ENCODE measurements at regions not wholly inside any gene's neighbourhood (a gene's known extent, or its start where the extent isn't known, plus 50 kb on each side); places are given as distances from the start of the nearest gene placed in this dataset.
"Not testable (repeated sequence)": the region's sequence is repeated elsewhere in the genome, so short reads cannot be mapped to it uniquely, and the experiment has no call there.

GRCh38 chr19:41495589-41495988 is 52.6 kb downstream of the ERICH4 start:
- Histone ChIP-seq H3K27me3 (ENCODE audit: low read depth) (no peaks in the 10 kb centered on the region), H3K4me3 (no peak overlapping the region), H3K9me3 (no peaks in the 10 kb centered on the region), H3K36me3 (replicated peaks) (no peaks in the 10 kb centered on the region), H3K4me1 (no peaks in the 10 kb centered on the region)
- in situ Hi-C loops (cut with MboI; ENCODE audit: low sequenced_read_pairs) = no loop called here
- DNase-seq (ENCODE audit: low spot score in 2 of 2) = no peak

GRCh38 chr19:41499899-41500298 is 56.9 kb downstream of the ERICH4 start:
- Histone ChIP-seq H3K9me3 (no peaks in the 10 kb centered on the region), H3K4me1 (no peaks in the 10 kb centered on the region), H3K36me3 (replicated peaks) (no peaks in the 10 kb centered on the region), H3K27me3 (ENCODE audit: low read depth) (no peaks in the 10 kb centered on the region), H3K4me3 (no peak overlapping the region)
- in situ Hi-C loops (cut with MboI; ENCODE audit: low sequenced_read_pairs) = no loop called here
- DNase-seq (ENCODE audit: low spot score in 2 of 2) = no peak

GRCh38 chr19:41500443-41500842 is 57.5 kb downstream of the ERICH4 start:
- in situ Hi-C loops (cut with MboI; ENCODE audit: low sequenced_read_pairs) = no loop called here
- Histone ChIP-seq H3K4me3 (no peak overlapping the region), H3K4me1 (no peaks in the 10 kb centered on the region), H3K27me3 (ENCODE audit: low read depth) (no peaks in the 10 kb centered on the region), H3K36me3 (replicated peaks) (no peaks in the 10 kb centered on the region), H3K9me3 (no peaks in the 10 kb centered on the region)
- no peak for DNase-seq (ENCODE audit: low spot score in 2 of 2)

GRCh38 chr19:41501854-41502253 is 58.9 kb downstream of the ERICH4 start:
- H3K27me3 ChIP-seq (ENCODE audit: low read depth) = no peaks in the 10 kb centered on the region
- H3K9me3 ChIP-seq = no peaks in the 10 kb centered on the region
- in situ Hi-C loops (cut with MboI; ENCODE audit: low sequenced_read_pairs) = no loop called here
- no peaks in the 10 kb centered on the region for H3K4me1 ChIP-seq
- no peak for DNase-seq (ENCODE audit: low spot score in 2 of 2)
- no peaks in the 10 kb centered on the region for H3K36me3 ChIP-seq (replicated peaks)
- H3K4me3 ChIP-seq = no peak overlapping the region

- in situ Hi-C loops (cut with MboI; ENCODE audit: low sequenced_read_pairs) = no loop called here
- DNase-seq (ENCODE audit: low spot score in 2 of 2) = no peak
- Histone ChIP-seq H3K9me3 (no peaks in the 10 kb centered on the region), H3K4me3 (no peak overlapping the region), H3K27me3 (ENCODE audit: low read depth) (no peaks in the 10 kb centered on the region), H3K36me3 (replicated peaks) (no peaks in the 10 kb centered on the region), H3K4me1 (no peaks in the 10 kb centered on the region)
These were observed 62.1 kb downstream of the ERICH4 start for GRCh38 chr19:41505105-41505504.

GRCh38 chr19:41510484-41510883 is 65.5 kb upstream of the CEACAM21 start:
- Histone ChIP-seq H3K4me1 (no peaks in the 10 kb centered on the region), H3K36me3 (replicated peaks) (no peaks in the 10 kb centered on the region), H3K27me3 (ENCODE audit: low read depth) (peaks cover 24% of the 10 kb centered on the region), H3K9me3 (no peaks in the 10 kb centered on the region), H3K4me3 (no peak overlapping the region)
- in situ Hi-C loops (cut with MboI; ENCODE audit: low sequenced_read_pairs) = no loop called here
- DNase-seq (ENCODE audit: low spot score in 2 of 2) = no peak

GRCh38 chr19:41511628-41512027 is 64.3 kb upstream of the CEACAM21 start:
- in situ Hi-C loops (cut with MboI; ENCODE audit: low sequenced_read_pairs) = no loop called here
- Histone ChIP-seq H3K4me3 (no peak overlapping the region), H3K27me3 (ENCODE audit: low read depth) (peaks cover 34% of the 10 kb centered on the region), H3K36me3 (replicated peaks) (no peaks in the 10 kb centered on the region), H3K9me3 (no peaks in the 10 kb centered on the region), H3K4me1 (no peaks in the 10 kb centered on the region)
- no peak for DNase-seq (ENCODE audit: low spot score in 2 of 2)

- in situ Hi-C loops (cut with MboI; ENCODE audit: low sequenced_read_pairs) = no loop called here
- Histone ChIP-seq H3K9me3 (no peaks in the 10 kb centered on the region), H3K36me3 (replicated peaks) (no peaks in the 10 kb centered on the region), H3K4me3 (no peak overlapping the region), H3K4me1 (no peaks in the 10 kb centered on the region), H3K27me3 (ENCODE audit: low read depth) (peaks cover 58% of the 10 kb centered on the region)
- no peak for DNase-seq (ENCODE audit: low spot score in 2 of 2)
These were observed 60.8 kb upstream of the CEACAM21 start for GRCh38 chr19:41515015-41515652.

GRCh38 chr19:41516292-41517171 is 59.4 kb upstream of the CEACAM21 start:
- H3K4me1 ChIP-seq; H3K36me3 ChIP-seq (replicated peaks); in situ Hi-C loops (cut with MboI; ENCODE audit: low sequenced_read_pairs); H3K4me3 ChIP-seq; H3K9me3 ChIP-seq; DNase-seq (ENCODE audit: low spot score in 2 of 2): not testable (repeated sequence)
- H3K27me3 ChIP-seq (ENCODE audit: low read depth) = peaks cover 72% of the 10 kb centered on the region

GRCh38 chr19:41518141-41518540 is 57.8 kb upstream of the CEACAM21 start:
- H3K27me3 ChIP-seq (ENCODE audit: low read depth) = peaks cover 83% of the 10 kb centered on the region
- in situ Hi-C loops (cut with MboI; ENCODE audit: low sequenced_read_pairs) = no loop called here

GRCh38 chr19:41521138-41521930 is 54.6 kb upstream of the CEACAM21 start:
- H3K4me1 ChIP-seq; H3K36me3 ChIP-seq (replicated peaks); in situ Hi-C loops (cut with MboI; ENCODE audit: low sequenced_read_pairs); H3K4me3 ChIP-seq; H3K9me3 ChIP-seq; DNase-seq (ENCODE audit: low spot score in 2 of 2): not testable (repeated sequence)
- peaks cover 80% of the 10 kb centered on the region for H3K27me3 ChIP-seq (ENCODE audit: low read depth)

More at GRCh38 chr19:41518141-41518540, 57.8 kb upstream of the CEACAM21 start:
- no peak for DNase-seq (ENCODE audit: low spot score in 2 of 2)
- H3K36me3 ChIP-seq (replicated peaks) = no peaks in the 10 kb centered on the region
- no peaks in the 10 kb centered on the region for H3K9me3 ChIP-seq
- no peak overlapping the region for H3K4me3 ChIP-seq
- H3K4me1 ChIP-seq = no peaks in the 10 kb centered on the region

- Histone ChIP-seq H3K27me3 (ENCODE audit: low read depth) (peaks cover 80% of the 10 kb centered on the region), H3K36me3 (replicated peaks) (no peaks in the 10 kb centered on the region), H3K4me1 (no peaks in the 10 kb centered on the region), H3K9me3 (no peaks in the 10 kb centered on the region), H3K4me3 (no peak overlapping the region)
- in situ Hi-C loops (cut with MboI; ENCODE audit: low sequenced_read_pairs) = no loop called here
- DNase-seq (ENCODE audit: low spot score in 2 of 2) = no peak
These were observed 53.9 kb upstream of the CEACAM21 start for GRCh38 chr19:41521931-41522555.

- Histone ChIP-seq H3K4me3 (no peak overlapping the region), H3K9me3 (no peaks in the 10 kb centered on the region), H3K27me3 (ENCODE audit: low read depth) (peaks cover 76% of the 10 kb centered on the region), H3K4me1 (no peaks in the 10 kb centered on the region), H3K36me3 (replicated peaks) (no peaks in the 10 kb centered on the region)
- in situ Hi-C loops (cut with MboI; ENCODE audit: low sequenced_read_pairs) = no loop called here
- no peak for DNase-seq (ENCODE audit: low spot score in 2 of 2)
These were observed 50.0 kb upstream of the CEACAM21 start for GRCh38 chr19:41525989-41526388.

All from HAP-1 (cell line).